ENCODE measurements at regions not wholly inside any gene's neighbourhood (a gene's known extent, or its start where the extent isn't known, plus 50 kb on each side); places are given as distances from the start of the nearest gene placed in this dataset.

DNA sequence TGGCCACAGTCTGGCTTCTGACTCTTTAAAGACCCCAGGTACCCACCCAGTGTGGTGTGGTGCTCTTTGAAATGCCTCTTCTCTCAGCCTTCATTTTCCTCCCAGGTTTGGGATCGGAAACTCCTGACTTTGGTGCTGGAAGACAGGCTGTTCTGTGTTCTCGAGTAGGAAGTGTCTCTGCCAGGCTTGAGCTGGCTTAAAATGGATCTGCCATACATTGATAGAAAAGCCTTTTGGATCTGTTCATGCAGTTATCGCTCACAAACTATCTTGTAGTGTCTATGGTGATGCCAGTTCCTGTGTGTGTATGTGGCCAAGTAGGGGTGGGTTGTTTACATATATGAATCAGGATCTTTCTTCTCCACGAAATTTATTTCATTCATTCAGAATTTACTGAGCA lies 307.3 kb upstream of the CHD6 start:
- Mint-ChIP-seq H3K27me3 (ENCODE audit: low read depth, unreplicated experiment) (peaks cover 4% of the 10 kb centered on the region), H3K27ac (ENCODE audit: unreplicated experiment) (no peak overlapping the region), H3K9me3 (ENCODE audit: unreplicated experiment) (peaks cover 4% of the 10 kb centered on the region), H3K36me3 (ENCODE audit: low read depth, unreplicated experiment) (no peaks in the 10 kb centered on the region), H3K4me1 (ENCODE audit: low read depth, unreplicated experiment) (no peaks in the 10 kb centered on the region), H3K4me3 (ENCODE audit: unreplicated experiment) (no peak overlapping the region)
- FAIRE-seq (no peak), DNase-seq (ENCODE audit: low read depth) (no peak)
- no peaks in the 10 kb centered on the region for H3K36me3 ChIP-seq (ENCODE audit: insufficient read depth, low read length)
- H2AFZ ChIP-seq (ENCODE audit: low read depth, low read length): no peak overlapping the region
- TF ChIP-seq, protein P1, sequence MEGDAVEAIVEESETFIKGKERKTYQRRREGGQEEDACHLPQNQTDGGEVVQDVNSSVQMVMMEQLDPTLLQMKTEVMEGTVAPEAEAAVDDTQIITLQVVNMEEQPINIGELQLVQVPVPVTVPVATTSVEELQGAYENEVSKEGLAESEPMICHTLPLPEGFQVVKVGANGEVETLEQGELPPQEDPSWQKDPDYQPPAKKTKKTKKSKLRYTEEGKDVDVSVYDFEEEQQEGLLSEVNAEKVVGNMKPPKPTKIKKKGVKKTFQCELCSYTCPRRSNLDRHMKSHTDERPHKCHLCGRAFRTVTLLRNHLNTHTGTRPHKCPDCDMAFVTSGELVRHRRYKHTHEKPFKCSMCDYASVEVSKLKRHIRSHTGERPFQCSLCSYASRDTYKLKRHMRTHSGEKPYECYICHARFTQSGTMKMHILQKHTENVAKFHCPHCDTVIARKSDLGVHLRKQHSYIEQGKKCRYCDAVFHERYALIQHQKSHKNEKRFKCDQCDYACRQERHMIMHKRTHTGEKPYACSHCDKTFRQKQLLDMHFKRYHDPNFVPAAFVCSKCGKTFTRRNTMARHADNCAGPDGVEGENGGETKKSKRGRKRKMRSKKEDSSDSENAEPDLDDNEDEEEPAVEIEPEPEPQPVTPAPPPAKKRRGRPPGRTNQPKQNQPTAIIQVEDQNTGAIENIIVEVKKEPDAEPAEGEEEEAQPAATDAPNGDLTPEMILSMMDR (IDR thresholded peaks at IDR 0.05; ENCODE audit: insufficient read depth, low read depth, low read length): no peak
- TF ChIP-seq EZH2 (IDR thresholded peaks at IDR 0.05; ENCODE audit: insufficient read depth, low read length): no peak
- H3K4me2 ChIP-seq (ENCODE audit: low read length): no peak overlapping the region
- H3K79me2 ChIP-seq (ENCODE audit: insufficient read depth, low read length): no peaks in the 10 kb centered on the region
- H4K20me1 ChIP-seq (ENCODE audit: insufficient read depth, low read length): no peaks in the 10 kb centered on the region
- no peak overlapping the region for H3K9ac ChIP-seq (ENCODE audit: low read length)
- H3K4me1 ChIP-seq (ENCODE audit: insufficient read depth, low read length): no peaks in the 10 kb centered on the region
- H3K27me3 ChIP-seq (ENCODE audit: insufficient read depth, low read length): no peaks in the 10 kb centered on the region
- no peak overlapping the region for H3K27ac ChIP-seq (ENCODE audit: low read depth, low read length)
- H3K9me3 ChIP-seq (ENCODE audit: insufficient read depth, low read depth, low read length): no peaks in the 10 kb centered on the region
- no peak overlapping the region for H3K4me3 ChIP-seq (ENCODE audit: insufficient read depth, low read depth, low read length)

DNA sequence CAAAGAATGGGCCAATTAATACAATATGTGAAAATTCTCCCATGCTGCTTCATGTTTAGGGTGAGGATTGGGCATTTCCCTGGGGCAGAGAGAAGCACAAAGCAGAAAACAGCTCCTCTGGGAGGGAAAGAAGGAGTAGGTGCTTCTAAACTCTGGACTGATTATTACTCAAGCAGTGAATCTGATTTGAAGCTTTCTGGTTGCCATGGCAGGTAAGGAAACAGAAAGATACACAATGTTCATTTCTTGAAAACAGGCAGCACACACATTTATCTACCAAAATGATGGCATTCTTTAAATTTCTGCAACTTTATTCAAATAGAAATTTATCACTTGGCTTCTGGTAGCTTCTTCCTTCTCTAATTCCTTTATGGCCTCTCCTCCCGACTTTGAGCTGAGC lies 305.4 kb upstream of the CHD6 start:
- H3K36me3 ChIP-seq (ENCODE audit: insufficient read depth, low read length): no peaks in the 10 kb centered on the region
- no peak overlapping the region for H2AFZ ChIP-seq (ENCODE audit: low read depth, low read length)
- no peak overlapping the region for H3K9ac ChIP-seq (ENCODE audit: low read length)
- DNase-seq (ENCODE audit: low read depth) (no peak), FAIRE-seq (no peak)
- no peaks in the 10 kb centered on the region for H3K9me3 ChIP-seq (ENCODE audit: insufficient read depth, low read depth, low read length)
- H3K4me2 ChIP-seq (ENCODE audit: low read length): no peak overlapping the region
- H3K9me3 Mint-ChIP-seq (ENCODE audit: unreplicated experiment): peaks cover 2% of the 10 kb centered on the region
- no peak overlapping the region for H3K4me3 Mint-ChIP-seq (ENCODE audit: unreplicated experiment)
- H3K27ac ChIP-seq (ENCODE audit: low read depth, low read length): no peak overlapping the region
- no peaks in the 10 kb centered on the region for H3K79me2 ChIP-seq (ENCODE audit: insufficient read depth, low read length)
- no peaks in the 10 kb centered on the region for H3K36me3 Mint-ChIP-seq (ENCODE audit: low read depth, unreplicated experiment)
- peaks cover 4% of the 10 kb centered on the region for H3K27me3 Mint-ChIP-seq (ENCODE audit: low read depth, unreplicated experiment)
- no peak overlapping the region for H3K27ac Mint-ChIP-seq (ENCODE audit: unreplicated experiment)
- no peaks in the 10 kb centered on the region for H3K4me1 ChIP-seq (ENCODE audit: insufficient read depth, low read length)
- no peaks in the 10 kb centered on the region for H3K27me3 ChIP-seq (ENCODE audit: insufficient read depth, low read length)
- no peak for TF ChIP-seq EZH2 (IDR thresholded peaks at IDR 0.05; ENCODE audit: insufficient read depth, low read length)
- TF ChIP-seq, protein P1 (IDR thresholded peaks at IDR 0.05; ENCODE audit: insufficient read depth, low read depth, low read length): no peak
- no peaks in the 10 kb centered on the region for H3K4me1 Mint-ChIP-seq (ENCODE audit: low read depth, unreplicated experiment)
- no peak overlapping the region for H3K4me3 ChIP-seq (ENCODE audit: insufficient read depth, low read depth, low read length)
- no peaks in the 10 kb centered on the region for H4K20me1 ChIP-seq (ENCODE audit: insufficient read depth, low read length)

DNA sequence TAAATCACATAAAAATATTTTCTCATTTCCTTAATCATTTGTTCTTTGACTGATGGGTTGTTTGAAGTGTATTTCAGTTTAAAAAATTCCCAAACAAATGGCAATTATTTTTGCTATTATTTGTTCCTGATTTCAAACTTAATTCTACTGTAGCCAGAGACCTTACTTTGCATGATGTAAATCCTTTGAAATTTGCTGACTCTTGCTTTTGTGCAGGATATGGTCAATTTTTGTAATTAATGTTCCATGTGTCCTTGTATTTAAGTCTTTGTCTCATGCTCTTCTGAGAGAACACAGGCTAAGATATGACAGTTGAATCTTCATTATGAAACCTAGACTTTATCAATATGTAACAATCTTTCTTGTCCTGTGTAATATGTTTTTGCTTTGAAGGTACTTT lies 295.0 kb upstream of the CHD6 start:
- no peaks in the 10 kb centered on the region for H3K9me3 ChIP-seq (ENCODE audit: insufficient read depth, low read depth, low read length)
- no peaks in the 10 kb centered on the region for H4K20me1 ChIP-seq (ENCODE audit: insufficient read depth, low read length)
- no peaks in the 10 kb centered on the region for H3K27me3 ChIP-seq (ENCODE audit: insufficient read depth, low read length)
- H3K9ac ChIP-seq (ENCODE audit: low read length): no peak overlapping the region
- no peak overlapping the region for H3K4me3 ChIP-seq (ENCODE audit: insufficient read depth, low read depth, low read length)
- H3K79me2 ChIP-seq (ENCODE audit: insufficient read depth, low read length): no peaks in the 10 kb centered on the region
- H3K4me1 Mint-ChIP-seq (ENCODE audit: low read depth, unreplicated experiment): no peaks in the 10 kb centered on the region
- no peak overlapping the region for H3K27ac ChIP-seq (ENCODE audit: low read depth, low read length)
- no peak overlapping the region for H3K4me3 Mint-ChIP-seq (ENCODE audit: unreplicated experiment)
- no peaks in the 10 kb centered on the region for H3K4me1 ChIP-seq (ENCODE audit: insufficient read depth, low read length)
- no peak overlapping the region for H3K27ac Mint-ChIP-seq (ENCODE audit: unreplicated experiment)
- H3K27me3 Mint-ChIP-seq (ENCODE audit: low read depth, unreplicated experiment): no peaks in the 10 kb centered on the region
- FAIRE-seq (no peak), DNase-seq (ENCODE audit: low read depth) (no peak)
- no peak overlapping the region for H3K4me2 ChIP-seq (ENCODE audit: low read length)
- no peaks in the 10 kb centered on the region for H3K36me3 Mint-ChIP-seq (ENCODE audit: low read depth, unreplicated experiment)
- H2AFZ ChIP-seq (ENCODE audit: low read depth, low read length): no peak overlapping the region
- no peaks in the 10 kb centered on the region for H3K36me3 ChIP-seq (ENCODE audit: insufficient read depth, low read length)
- TF ChIP-seq EZH2 (IDR thresholded peaks at IDR 0.05; ENCODE audit: insufficient read depth, low read length): no peak
- TF ChIP-seq, protein P1 (IDR thresholded peaks at IDR 0.05; ENCODE audit: insufficient read depth, low read depth, low read length): no peak
- H3K9me3 Mint-ChIP-seq (ENCODE audit: unreplicated experiment): peaks cover 5% of the 10 kb centered on the region
